CD8-positive, alpha-beta memory T cell (primary cell): ENCODE measurements at regions not wholly inside any gene's neighbourhood (a gene's known extent, or its start where the extent isn't known, plus 50 kb on each side); places are given as distances from the start of the nearest gene placed in this dataset.

ENCODE experiments used
- CTCF ChIA-PET: fragments of 350-600 bp; sonication (Branson Sonifier 250); formaldehyde crosslinking; loops from one replicate; lab custom pipeline; 2021; ENCODE audit warnings: antibody characterized with exemption; lab: Charles Lee
- POLR2A ChIA-PET: fragments of 350-600 bp; sonication (Branson Sonifier 250); formaldehyde crosslinking; loops from one replicate; lab custom pipeline; 2021; ENCODE audit warnings: antibody characterized with exemption; lab: Charles Lee
- DNase-seq, 5 donors: peaks; one replicate each; pipeline versions ENCODE4 v3.0.0 to v3.0.0-alpha.2; 2020 to 2022; ENCODE audit warnings: mixed read lengths in 1 of 5
- H3K27ac ChIP-seq: one replicate; pipeline ENCODE4 v1.7.0; 2013; ENCODE audit warnings: low read depth, mild to moderate bottlenecking, low read length, moderate library complexity
- H3K27me3 ChIP-seq: 2 replicates; pipeline ENCODE4 v1.7.0; 2013; ENCODE audit warnings: low read length, mild to moderate bottlenecking; ENCODE audit not compliant: insufficient read depth, poor library complexity, severe bottlenecking
- H3K36me3 ChIP-seq: 2 replicates; pipeline ENCODE4 v1.7.0; 2013; ENCODE audit warnings: mild to moderate bottlenecking, low read length, moderate library complexity; ENCODE audit not compliant: insufficient read depth
- H3K4me1 ChIP-seq: 2 replicates; pipeline ENCODE4 v1.7.0; 2013; ENCODE audit warnings: mild to moderate bottlenecking, low read length, moderate library complexity; ENCODE audit not compliant: insufficient read depth
- H3K4me3 ChIP-seq: 2 replicates; pipeline ENCODE4 v1.7.0; 2013; ENCODE audit warnings: mild to moderate bottlenecking, low read length
- H3K9me3 ChIP-seq: 2 replicates; pipeline ENCODE4 v1.7.0; 2013; ENCODE audit warnings: mild to moderate bottlenecking, low read length
- H3K27ac Mint-ChIP-seq, 8 donors: one replicate each; pipeline ENCODE4 v1.8.0; 2020 to 2021; ENCODE audit warnings: mixed read lengths in 8 of 8, mild to moderate bottlenecking in 6 of 8, inconsistent platforms in 3 of 8, moderate library complexity in 3 of 8
- H3K27me3 Mint-ChIP-seq, 2 donors: one replicate each; pipeline ENCODE4 v1.8.0; 2020 to 2021; ENCODE audit warnings: mixed read lengths in 2 of 2, mild to moderate bottlenecking in 1 of 2, moderate library complexity in 1 of 2
- H3K36me3 Mint-ChIP-seq, 3 donors: one replicate each; pipeline ENCODE4 v1.8.0; 2020 to 2021; ENCODE audit warnings: mixed read lengths in 3 of 3, inconsistent platforms in 1 of 3, mild to moderate bottlenecking in 1 of 3
- H3K4me1 Mint-ChIP-seq, 3 donors: one replicate each; pipeline ENCODE4 v1.8.0; 2020 to 2021; ENCODE audit warnings: mixed read lengths in 3 of 3, inconsistent platforms in 1 of 3, mild to moderate bottlenecking in 1 of 3
- H3K4me3 Mint-ChIP-seq, 7 donors: one replicate each; pipeline ENCODE4 v1.8.0; 2020 to 2021; ENCODE audit warnings: mixed read lengths in 7 of 7, mild to moderate bottlenecking in 6 of 7, moderate library complexity in 4 of 7, inconsistent platforms in 2 of 7
- H3K9me3 Mint-ChIP-seq, 5 donors: one replicate each; pipeline ENCODE4 v1.8.0; 2020 to 2022; ENCODE audit warnings: mixed read lengths in 5 of 5, mild to moderate bottlenecking in 3 of 5, moderate library complexity in 2 of 5, inconsistent platforms in 1 of 5

- H3K27ac Mint-ChIP-seq: no peak overlapping the region
- H3K4me3 Mint-ChIP-seq: no peak overlapping the region
- ChIA-PET CTCF (no interaction called here), POLR2A (no interaction called here)
- no peaks in the 10 kb centered on the region for H3K36me3 Mint-ChIP-seq
- Histone ChIP-seq H3K4me3 (no peak overlapping the region), H3K27me3 (no peaks in the 10 kb centered on the region), H3K4me1 (no peaks in the 10 kb centered on the region), H3K27ac (no peak overlapping the region), H3K9me3 (no peaks in the 10 kb centered on the region), H3K36me3 (no peaks in the 10 kb centered on the region)
- no peak for DNase-seq
- H3K27me3 Mint-ChIP-seq: no peaks in the 10 kb centered on the region
- peaks cover 3 to 15% (median 9%) of the 10 kb centered on the region in 5 donors for H3K9me3 Mint-ChIP-seq
- H3K4me1 Mint-ChIP-seq: no peaks in the 10 kb centered on the region
Measured at GRCh38 chr6:165733489-165733791, 70.4 kb upstream of the PDE10A start.

DNA sequence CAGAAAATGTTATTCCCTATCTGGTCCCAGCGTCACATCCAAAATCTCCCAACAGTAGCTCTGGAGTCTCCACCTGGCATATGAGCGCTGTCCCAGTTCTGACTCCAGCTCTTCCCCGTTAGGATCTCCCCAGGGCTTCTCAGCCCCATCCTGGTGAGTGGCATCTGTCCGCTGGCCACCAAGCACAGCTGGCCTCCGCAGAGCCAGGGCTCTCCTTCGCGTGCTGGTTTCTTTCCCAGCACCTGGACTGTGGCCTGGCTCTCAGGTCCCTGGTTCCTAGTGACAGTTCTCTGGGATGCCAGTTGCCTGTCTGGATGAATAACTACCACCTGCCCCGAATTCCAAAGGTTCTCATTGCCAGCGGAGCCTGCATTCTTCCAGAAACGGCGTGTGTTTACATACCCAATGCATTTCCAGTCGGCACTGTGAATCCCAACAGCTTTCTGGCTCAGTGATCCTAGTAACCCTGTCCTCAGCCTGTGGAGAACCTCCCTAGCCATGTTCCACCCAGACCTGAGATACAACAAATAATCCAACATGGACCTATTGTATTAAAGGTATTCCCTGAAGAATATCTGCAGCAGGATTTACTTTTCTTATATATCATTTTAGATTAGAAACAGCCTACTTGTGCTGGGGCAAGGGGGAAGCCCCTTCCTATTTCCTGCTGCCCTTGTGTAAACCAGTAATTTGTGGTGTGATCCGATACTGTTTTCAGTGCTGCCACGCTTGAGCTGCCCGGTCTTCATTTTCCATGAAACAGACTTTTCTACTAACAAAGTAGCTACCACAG, 69.9 kb upstream of the PDE10A start:
- CTCF ChIA-PET: no interaction called here
- POLR2A ChIA-PET: no interaction called here
- Mint-ChIP-seq H3K9me3 (peaks cover 3 to 15% (median 9%) of the 10 kb centered on the region in 5 donors), H3K27ac (no peak overlapping the region), H3K4me3 (no peak overlapping the region), H3K36me3 (no peaks in the 10 kb centered on the region), H3K4me1 (no peaks in the 10 kb centered on the region), H3K27me3 (no peaks in the 10 kb centered on the region)
- Histone ChIP-seq H3K36me3 (no peaks in the 10 kb centered on the region), H3K27me3 (no peaks in the 10 kb centered on the region), H3K4me3 (no peak overlapping the region), H3K27ac (no peak overlapping the region), H3K9me3 (no peaks in the 10 kb centered on the region), H3K4me1 (no peaks in the 10 kb centered on the region)
- no peak for DNase-seq

- POLR2A ChIA-PET: no interaction called here
- no peaks in the 10 kb centered on the region for H3K36me3 ChIP-seq
- H3K36me3 Mint-ChIP-seq: no peaks in the 10 kb centered on the region
- no peaks in the 10 kb centered on the region for H3K4me1 Mint-ChIP-seq
- CTCF ChIA-PET: no interaction called here
- H3K4me3 ChIP-seq: no peak overlapping the region
- H3K27me3 Mint-ChIP-seq: no peaks in the 10 kb centered on the region
- H3K27ac ChIP-seq: no peak overlapping the region
- H3K4me3 Mint-ChIP-seq: no peak overlapping the region
- no peaks in the 10 kb centered on the region for H3K27me3 ChIP-seq
- no peaks in the 10 kb centered on the region for H3K9me3 Mint-ChIP-seq
- DNase-seq: no peak
- no peak overlapping the region for H3K27ac Mint-ChIP-seq
- H3K9me3 ChIP-seq: no peaks in the 10 kb centered on the region
- no peaks in the 10 kb centered on the region for H3K4me1 ChIP-seq
Measured at GRCh38 chr6:165729307-165729936, 66.4 kb upstream of the PDE10A start.

DNA sequence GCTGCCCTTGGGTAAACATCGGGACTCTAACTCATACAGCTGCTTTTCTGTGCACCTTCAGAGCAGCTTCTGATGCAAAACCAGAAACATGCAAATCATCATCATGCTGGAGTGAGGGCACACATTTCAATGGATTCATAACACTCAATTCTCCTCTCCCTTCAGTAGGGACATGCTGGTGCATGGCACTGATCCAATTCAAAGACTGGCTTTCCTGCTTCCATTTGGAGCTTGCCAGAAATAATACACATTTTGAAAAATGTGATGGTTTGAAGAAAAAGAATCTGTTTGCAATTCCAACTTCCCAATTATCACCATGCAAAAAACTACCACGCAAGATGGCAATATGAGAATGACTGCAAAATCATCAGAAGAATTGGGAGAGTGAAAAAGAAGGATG, 65.2 kb upstream of the PDE10A start:
- Mint-ChIP-seq H3K27ac (no peak overlapping the region), H3K36me3 (no peaks in the 10 kb centered on the region), H3K27me3 (no peaks in the 10 kb centered on the region), H3K4me1 (no peaks in the 10 kb centered on the region), H3K4me3 (no peak overlapping the region), H3K9me3 (no peaks in the 10 kb centered on the region)
- H3K9me3 ChIP-seq: no peaks in the 10 kb centered on the region
- no peaks in the 10 kb centered on the region for H3K4me1 ChIP-seq
- no peak overlapping the region for H3K4me3 ChIP-seq
- POLR2A ChIA-PET: no interaction called here
- no peaks in the 10 kb centered on the region for H3K27me3 ChIP-seq
- no peak for DNase-seq
- H3K36me3 ChIP-seq: no peaks in the 10 kb centered on the region
- CTCF ChIA-PET: no interaction called here
- no peak overlapping the region for H3K27ac ChIP-seq

DNA sequence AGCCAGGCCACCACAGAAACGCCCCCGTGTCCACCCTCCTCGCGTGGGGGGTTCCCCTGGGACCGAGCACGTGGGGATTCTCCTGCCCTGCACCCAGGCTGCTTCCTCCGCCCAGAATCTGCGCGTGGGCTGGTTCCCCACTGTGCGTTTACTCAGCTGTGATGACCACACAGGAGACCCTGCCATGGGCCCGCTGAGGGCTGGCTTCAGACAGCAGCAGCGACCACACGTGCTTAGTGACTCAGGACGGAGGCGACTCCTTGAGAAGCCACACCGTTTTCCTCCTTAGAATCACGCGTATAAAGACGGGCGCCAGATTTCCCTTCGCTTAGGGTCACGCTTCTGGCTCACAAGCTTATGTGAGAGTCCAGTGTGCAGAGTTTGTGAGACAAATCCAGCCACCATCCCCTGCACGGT, 63.9 kb upstream of the PDE10A start:
- Mint-ChIP-seq H3K4me1 (no peaks in the 10 kb centered on the region), H3K36me3 (no peaks in the 10 kb centered on the region), H3K9me3 (no peaks in the 10 kb centered on the region), H3K27me3 (no peaks in the 10 kb centered on the region), H3K27ac (no peak overlapping the region), H3K4me3 (no peak overlapping the region)
- ChIA-PET POLR2A (no interaction called here), CTCF (no interaction called here)
- no peak for DNase-seq
- Histone ChIP-seq H3K27ac (no peak overlapping the region), H3K4me3 (no peak overlapping the region), H3K4me1 (no peaks in the 10 kb centered on the region), H3K27me3 (no peaks in the 10 kb centered on the region), H3K36me3 (no peaks in the 10 kb centered on the region), H3K9me3 (no peaks in the 10 kb centered on the region)

DNA sequence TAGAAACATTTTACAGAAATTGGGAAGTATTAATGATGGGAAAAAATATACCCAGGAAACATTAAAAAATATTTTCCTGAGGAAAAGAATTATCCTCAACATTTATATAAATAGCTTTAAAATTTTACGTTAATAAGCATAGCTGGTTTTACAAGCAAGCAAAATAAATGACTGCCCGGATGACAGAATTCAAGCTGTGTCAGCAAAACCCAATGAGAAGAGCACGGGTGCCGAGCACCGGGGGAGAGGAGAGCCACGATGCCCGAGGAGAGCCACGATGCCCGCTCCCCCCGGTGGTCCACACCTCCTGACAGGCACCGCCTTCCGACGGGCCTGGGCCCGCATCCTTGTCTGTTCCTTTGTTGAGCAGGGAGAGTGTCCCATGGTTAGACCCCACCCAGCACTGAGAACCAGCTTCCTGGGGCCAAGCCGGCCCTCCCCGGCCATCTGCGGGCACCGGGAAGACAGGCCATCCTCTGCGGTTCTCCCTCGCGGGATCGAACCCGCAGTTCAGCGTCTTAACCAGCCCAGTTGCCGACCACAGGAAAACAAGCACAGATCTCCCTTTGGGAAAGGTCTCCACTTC, 63.3 kb upstream of the PDE10A start:
- H3K36me3 Mint-ChIP-seq: no peaks in the 10 kb centered on the region
- no peak overlapping the region for H3K4me3 ChIP-seq

GRCh38 chr6:165725201-165725600, 62.2 kb upstream of the PDE10A start:
- no peak overlapping the region for H3K4me3 Mint-ChIP-seq
- ChIA-PET CTCF (no interaction called here), POLR2A (no interaction called here)
- no peaks in the 10 kb centered on the region for H3K27me3 Mint-ChIP-seq
- H3K4me1 Mint-ChIP-seq: no peaks in the 10 kb centered on the region
- no peak for DNase-seq
- no peaks in the 10 kb centered on the region for H3K9me3 Mint-ChIP-seq
- Histone ChIP-seq H3K36me3 (no peaks in the 10 kb centered on the region), H3K27me3 (no peaks in the 10 kb centered on the region), H3K4me3 (no peak overlapping the region), H3K27ac (no peak overlapping the region), H3K4me1 (no peaks in the 10 kb centered on the region), H3K9me3 (no peaks in the 10 kb centered on the region)
- no peaks in the 10 kb centered on the region for H3K36me3 Mint-ChIP-seq
- H3K27ac Mint-ChIP-seq: peak overlapping the region in 1 of 8 donors; percentile 30

More for the DNA sequence above, 63.3 kb upstream of the PDE10A start:
- POLR2A ChIA-PET: no interaction called here
- Mint-ChIP-seq H3K9me3 (no peaks in the 10 kb centered on the region), H3K27ac (no peak overlapping the region), H3K4me1 (no peaks in the 10 kb centered on the region), H3K27me3 (no peaks in the 10 kb centered on the region), H3K4me3 (no peak overlapping the region)
- Histone ChIP-seq H3K27ac (no peak overlapping the region), H3K9me3 (no peaks in the 10 kb centered on the region), H3K4me1 (no peaks in the 10 kb centered on the region), H3K27me3 (no peaks in the 10 kb centered on the region), H3K36me3 (no peaks in the 10 kb centered on the region)
- DNase-seq: no peak
- CTCF ChIA-PET: no interaction called here

DNA sequence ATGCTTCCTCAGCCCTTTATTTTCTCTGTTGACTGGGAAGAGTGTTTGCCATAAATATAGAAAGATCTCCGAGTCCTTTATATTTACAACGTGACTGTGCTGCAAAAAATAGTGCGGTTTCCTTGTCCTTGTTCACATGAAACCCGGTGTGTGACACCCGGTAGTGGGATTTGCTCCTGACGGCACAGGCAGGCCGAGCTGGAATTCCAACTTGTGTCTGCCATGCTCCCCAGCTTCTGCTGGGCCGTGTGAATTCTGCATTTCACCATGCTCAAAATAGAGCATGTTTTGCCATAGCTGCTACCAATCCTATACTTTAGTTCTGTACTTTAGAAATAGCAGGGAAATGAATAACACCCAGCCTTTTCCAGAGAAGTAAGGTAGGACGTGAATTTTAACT, 60.3 kb upstream of the PDE10A start:
- H3K9me3 Mint-ChIP-seq: peaks cover 0 to 2% (median 0%) of the 10 kb centered on the region in 5 donors
- CTCF ChIA-PET: no interaction called here

More for the DNA sequence above, 60.3 kb upstream of the PDE10A start:
- H3K4me1 ChIP-seq: no peaks in the 10 kb centered on the region
- Mint-ChIP-seq H3K4me1 (no peaks in the 10 kb centered on the region), H3K36me3 (no peaks in the 10 kb centered on the region), H3K27me3 (no peaks in the 10 kb centered on the region), H3K27ac (peak overlapping the region in 1 of 8 donors; percentile 68), H3K4me3 (no peak overlapping the region)
- H3K9me3 ChIP-seq: no peaks in the 10 kb centered on the region
- DNase-seq: no peak
- H3K4me3 ChIP-seq: no peak overlapping the region
- POLR2A ChIA-PET: no interaction called here
- no peaks in the 10 kb centered on the region for H3K27me3 ChIP-seq
- no peaks in the 10 kb centered on the region for H3K36me3 ChIP-seq
- H3K27ac ChIP-seq: no peak overlapping the region
